Skin epidermis (tissue), 12 donors: ENCODE measurements at regions not wholly inside any gene's neighbourhood (a gene's known extent, or its start where the extent isn't known, plus 50 kb on each side); places are given as distances from the start of the nearest gene placed in this dataset.

Source experiments
- H3K27ac ChIP-seq, 21 experiments: fragments of 200-600 bp; sonication (generic) in 11 of 21; one replicate each; pipeline ENCODE4 v1.5.0; 2020; ENCODE audit warnings: mild to moderate bottlenecking in 3 of 21, inconsistent platforms in 2 of 21, moderate library complexity in 2 of 21
- H3K4me3 ChIP-seq, 7 experiments: fragments of 200-600 bp; sonication (generic) in 2 of 7; one replicate each; pipeline ENCODE4 v1.5.0; 2020; ENCODE audit warnings: inconsistent platforms in 2 of 7, mild to moderate bottlenecking in 2 of 7, moderate library complexity in 1 of 7

DNA sequence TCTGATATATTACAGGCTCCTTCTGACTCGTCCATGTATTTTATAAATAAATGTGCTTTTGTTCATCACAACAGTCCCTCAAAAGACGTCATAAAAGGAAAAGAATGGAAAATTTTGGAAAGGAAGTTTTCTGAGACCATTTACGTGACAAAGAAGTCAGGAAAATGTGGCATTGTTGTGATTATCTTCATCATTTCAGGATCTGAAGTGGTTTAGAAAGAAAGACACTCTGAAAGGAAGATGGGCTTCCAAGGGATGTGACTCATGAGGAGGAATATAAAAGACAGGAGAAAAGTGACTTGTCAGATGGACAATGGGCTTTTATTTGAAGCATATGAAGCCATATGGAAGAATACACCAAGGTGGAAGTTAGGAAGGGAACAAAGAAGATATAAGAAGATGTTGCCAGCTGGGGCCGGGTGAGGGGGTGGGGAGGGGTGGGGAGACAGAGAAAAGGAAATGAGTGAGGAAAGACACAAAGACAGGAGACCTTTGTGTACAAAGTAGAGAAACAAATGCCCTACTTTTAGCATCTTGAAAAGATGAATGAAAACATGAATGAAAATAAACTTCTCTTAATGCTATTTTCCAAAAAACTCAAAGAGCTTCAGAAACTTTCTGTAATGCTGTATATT lies 190.3 kb upstream of the PREP start:
- peak overlapping the region in 15 of 21 experiments; percentile 8 to 80 (median 39) for H3K27ac ChIP-seq
- no peak overlapping the region for H3K4me3 ChIP-seq

DNA sequence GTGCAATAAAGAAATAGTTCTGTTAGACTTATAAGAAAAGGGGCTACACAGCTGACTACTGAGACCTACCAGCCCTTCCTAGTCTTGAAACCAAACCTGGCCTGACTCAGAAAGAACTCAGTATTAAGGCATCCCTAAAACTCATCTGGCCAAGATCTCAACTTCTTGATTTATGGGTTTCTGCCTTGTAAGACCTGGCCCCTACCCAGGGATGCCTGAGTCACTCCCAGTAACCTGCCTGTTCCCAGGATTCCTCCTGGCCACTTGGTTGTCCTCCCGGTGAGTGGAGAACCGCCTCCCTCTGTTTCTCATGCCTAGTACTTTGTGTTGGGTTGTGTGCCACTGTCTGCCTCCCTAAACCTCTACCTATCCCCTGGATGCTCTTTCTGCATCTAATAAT lies 189.4 kb upstream of the PREP start:
- Histone ChIP-seq H3K27ac (peak overlapping the region in 11 of 21 experiments; percentile 22 to 80 (median 46)), H3K4me3 (no peak overlapping the region)

DNA sequence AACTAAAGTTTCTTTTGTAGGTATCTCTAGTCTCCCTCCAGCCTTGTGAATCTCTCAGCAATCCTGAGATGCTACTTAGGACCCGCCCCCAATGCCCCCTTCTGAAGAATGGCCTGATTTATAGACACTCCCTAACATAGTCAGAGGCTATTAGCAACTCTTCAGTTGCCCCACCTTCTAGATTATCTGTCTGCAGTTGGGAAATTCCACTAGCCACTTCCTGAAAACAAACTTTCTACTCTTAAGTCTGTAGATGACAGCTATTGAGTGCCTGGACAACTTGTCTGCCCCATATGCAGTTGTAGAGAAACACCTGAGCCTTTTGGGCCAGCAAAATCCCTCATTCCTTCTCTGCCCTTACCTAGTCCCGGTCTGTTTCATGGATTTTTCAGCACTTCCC lies 188.2 kb upstream of the PREP start:
- no peak overlapping the region for H3K4me3 ChIP-seq
- H3K27ac ChIP-seq, result peak overlapping the region in 8 of 21 experiments; percentile 14 to 72 (median 30)

DNA sequence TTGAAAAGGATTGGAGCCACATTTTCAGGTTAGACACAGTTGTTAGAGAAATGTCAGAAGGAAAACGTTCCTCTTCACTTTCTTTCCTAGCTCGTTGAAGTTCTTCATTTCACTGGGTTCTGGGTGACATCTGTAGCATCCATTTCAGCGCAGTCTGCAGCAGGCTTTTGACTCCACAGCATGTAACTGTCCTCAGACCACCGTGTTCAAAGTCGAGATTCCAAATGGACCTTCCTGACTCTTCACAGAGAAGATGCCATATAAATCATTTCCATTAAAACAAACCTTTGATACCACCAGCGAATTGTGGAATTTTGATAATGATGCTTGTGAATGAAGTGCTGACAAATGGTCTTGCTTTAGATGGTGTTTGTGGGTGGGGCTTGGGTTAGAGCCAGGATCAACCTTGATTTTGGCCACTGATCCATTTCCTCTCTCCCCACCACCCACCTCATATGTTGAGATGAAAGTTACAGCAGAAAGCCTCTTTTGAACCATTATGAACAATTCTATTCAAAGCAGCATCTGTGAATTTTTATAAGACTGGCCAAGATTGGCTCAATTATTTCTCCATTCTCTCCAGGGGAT lies 185.3 kb upstream of the PREP start:
- H3K4me3 ChIP-seq, result no peak overlapping the region

DNA sequence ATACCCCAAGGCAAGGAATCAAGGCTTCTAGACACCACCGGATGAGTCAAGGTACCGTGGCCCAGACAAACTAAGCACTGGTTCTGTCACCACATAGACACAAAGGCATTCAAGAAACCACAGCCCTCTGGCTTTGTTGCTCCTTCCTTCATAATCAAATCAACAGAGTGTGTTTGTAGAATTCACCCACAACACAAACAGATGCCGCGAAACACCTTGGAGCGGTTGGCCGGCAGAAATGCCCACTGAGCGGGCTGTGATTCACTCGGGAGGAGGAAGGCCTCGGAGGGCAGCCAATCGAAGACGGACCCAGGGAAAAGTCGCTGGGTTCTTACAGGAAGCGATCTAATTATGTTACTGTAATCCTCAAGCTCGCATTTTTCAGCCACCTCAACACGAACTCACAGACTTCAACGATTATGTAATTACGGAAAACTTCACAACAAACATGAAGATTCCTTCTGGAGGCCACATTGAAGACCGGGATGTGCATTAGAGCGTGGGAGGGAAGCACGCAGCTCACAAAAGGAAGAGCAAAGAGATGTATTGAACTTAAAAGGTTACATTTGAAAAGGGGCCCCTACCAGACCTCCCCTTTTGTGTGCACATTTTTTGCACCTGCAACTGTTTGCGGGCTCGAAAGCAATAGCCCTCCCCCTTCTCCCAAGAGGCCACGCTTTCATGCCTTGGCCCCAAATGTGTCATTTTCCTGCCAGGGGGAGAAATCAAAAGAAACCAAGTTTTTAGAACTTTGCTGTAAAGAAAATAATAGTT lies 184.7 kb upstream of the PREP start:
- H3K27ac ChIP-seq, result peak overlapping the region in 10 of 21 experiments; percentile 5 to 72 (median 64)

More for the DNA sequence above, 185.3 kb upstream of the PREP start:
- H3K27ac ChIP-seq, result peak overlapping the region in 9 of 21 experiments; percentile 37 to 72 (median 68)

DNA sequence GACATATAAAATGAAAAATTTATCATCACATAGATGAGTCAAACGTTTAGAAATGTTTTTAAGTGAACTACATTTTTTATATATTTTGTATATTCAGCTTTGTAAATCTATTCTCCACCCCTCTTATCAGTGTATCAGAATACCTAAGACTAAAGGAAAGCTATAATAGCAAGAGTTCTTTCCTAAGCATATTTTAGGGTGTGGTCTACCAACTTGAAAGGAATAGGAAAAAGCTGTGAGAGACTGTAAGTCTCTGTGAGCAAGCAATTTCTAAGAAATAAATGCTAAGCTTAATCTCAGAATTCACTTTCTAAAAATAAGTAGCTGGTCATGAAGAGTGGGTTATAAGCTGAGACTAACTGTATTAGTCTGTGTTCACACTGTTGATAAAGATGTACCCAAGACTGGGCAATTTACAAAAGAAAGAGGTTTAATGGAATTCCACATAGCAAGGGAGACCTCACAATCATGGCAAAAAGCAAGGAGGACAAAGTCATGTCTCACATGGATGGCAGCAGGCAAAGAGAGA lies 175.4 kb upstream of the PREP start:
- no peak overlapping the region for H3K27ac ChIP-seq
- no peak overlapping the region for H3K4me3 ChIP-seq

More for the DNA sequence above, 184.7 kb upstream of the PREP start:
- H3K4me3 ChIP-seq, result no peak overlapping the region

DNA sequence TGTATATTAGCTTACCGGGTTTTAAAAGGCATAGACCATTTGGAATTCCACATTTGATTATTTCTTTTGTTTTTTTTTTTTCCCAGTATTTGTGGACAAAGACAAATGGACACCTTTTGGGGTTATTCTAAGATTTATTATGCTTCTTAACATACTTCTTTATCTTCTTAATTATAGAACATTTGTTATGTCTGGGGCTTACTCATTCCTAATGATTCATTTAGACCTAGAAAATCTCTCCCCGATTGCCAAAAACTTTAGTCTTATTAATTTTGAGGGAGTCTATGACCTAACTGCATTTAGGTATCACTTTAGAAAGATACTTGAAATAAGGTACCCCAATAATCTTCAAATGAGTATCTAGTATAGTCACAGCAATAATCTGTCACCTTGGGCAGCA lies 170.7 kb upstream of the PREP start:
- no peak overlapping the region for H3K4me3 ChIP-seq
- H3K27ac ChIP-seq, result no peak overlapping the region

DNA sequence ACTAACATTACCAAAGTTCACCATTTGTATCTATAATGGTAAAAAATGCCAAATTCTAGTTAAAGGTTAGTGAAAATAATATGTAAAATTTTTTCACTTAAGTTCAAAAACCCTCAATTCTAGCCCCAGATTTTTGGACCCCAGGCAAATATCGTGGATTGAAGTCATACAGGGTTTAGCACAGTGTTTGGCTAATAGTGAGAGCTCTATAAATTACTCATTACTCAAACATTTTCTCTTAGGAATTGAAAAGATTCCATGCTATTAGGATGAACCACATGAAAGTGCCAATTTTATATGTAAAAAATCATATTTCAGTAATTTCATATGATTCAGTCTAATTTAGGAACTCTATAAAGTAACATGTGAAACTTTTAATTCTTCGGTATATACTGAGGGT lies 170.3 kb upstream of the PREP start:
- Histone ChIP-seq H3K4me3 (no peak overlapping the region), H3K27ac (no peak overlapping the region)

DNA sequence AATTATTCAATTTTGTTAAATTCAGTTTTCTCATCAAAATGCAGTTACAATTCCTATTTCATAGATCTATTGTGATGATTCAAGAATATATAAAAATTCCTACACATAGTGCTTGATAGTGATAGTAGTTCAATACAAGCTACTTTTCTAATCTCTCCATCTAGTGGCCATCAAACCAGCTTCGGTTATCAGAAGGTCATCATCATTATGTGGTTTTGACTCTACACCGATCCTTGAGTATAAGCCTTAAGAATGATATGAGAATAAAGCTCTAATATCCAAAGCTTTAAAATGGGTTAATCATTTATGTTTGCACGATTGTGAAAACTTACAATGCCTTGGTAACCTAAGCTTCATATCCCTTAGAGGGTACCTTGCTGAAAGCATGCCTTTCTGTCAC lies 167.5 kb upstream of the PREP start:
- H3K27ac ChIP-seq, result no peak overlapping the region
- H3K4me3 ChIP-seq, result no peak overlapping the region

DNA sequence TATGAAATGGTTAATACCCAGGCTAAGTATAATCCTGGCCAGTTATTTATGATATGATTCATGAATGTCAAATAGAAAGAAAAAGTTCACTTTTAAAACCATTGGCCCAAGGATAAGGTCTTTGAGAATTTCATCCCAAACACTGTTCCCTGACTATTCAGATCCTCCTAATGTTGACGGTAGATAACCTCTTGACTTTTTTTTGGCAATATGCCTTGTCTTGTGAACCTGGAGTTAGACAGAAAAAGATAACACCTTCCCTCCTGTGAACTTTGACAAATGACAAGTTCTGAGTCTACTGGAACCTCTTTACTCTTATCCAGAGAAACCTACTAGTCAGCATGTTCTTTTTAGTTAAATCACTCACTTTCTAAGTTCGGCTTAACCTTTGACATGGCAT lies 166.8 kb upstream of the PREP start:
- no peak overlapping the region for H3K27ac ChIP-seq
- H3K4me3 ChIP-seq, result no peak overlapping the region

DNA sequence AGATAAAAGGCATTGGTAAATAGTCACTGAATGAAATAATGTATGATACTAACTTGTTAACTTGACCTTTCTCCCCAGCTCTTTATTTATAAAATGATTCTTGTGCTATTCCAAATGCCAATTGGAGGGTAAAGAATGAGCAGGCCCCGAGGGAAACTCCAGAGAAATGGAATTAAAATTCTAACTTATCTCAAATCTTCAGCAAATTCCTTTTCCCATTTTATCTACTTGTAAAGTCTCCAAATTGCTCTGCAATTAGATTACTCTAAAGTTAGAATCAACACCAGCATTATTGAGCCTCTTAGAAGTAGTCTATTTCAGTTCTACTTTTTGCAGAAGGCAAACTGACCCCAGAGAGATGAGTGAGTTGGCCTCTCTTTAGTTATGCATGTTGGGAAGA lies 165.9 kb upstream of the PREP start:
- no peak overlapping the region for H3K4me3 ChIP-seq
- no peak overlapping the region for H3K27ac ChIP-seq

DNA sequence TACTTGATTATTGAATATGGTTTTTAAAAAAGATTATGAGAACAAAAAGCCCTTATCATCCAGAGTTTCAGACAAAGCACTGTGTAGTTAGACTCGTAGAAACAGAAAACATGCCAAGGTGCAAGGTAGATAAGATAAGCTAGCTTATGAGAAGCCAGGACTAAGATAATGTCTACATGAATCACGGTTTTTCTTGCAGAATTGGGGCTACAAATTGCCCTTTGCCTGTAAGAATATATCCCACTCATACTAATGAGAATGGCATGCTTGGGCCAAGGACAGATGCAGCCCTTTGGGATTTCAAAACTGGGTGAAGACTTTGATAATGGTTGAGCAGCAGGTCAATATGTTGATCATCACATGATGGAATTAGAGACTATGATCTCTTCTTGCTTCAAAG lies 165.3 kb upstream of the PREP start:
- Histone ChIP-seq H3K27ac (no peak overlapping the region), H3K4me3 (no peak overlapping the region)

DNA sequence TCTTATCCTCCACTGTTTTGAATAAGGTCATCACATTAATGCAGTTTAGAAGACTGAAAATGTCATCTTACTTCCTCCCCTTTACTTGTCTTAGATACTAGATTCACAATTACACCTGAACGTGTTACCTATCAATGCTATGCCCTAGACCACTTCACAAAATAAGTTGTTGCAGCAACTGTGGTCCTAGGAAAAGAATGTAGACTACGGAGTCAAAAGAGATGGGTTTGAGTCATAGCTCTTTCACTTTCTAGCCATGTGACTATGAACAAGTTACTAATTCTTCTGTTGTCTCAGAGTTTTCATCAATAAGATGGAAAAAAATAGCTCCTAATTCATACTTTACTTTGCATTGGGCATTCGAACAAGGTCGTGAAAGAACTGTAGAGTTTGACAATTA lies 164.3 kb upstream of the PREP start:
- Histone ChIP-seq H3K27ac (no peak overlapping the region), H3K4me3 (no peak overlapping the region)

DNA sequence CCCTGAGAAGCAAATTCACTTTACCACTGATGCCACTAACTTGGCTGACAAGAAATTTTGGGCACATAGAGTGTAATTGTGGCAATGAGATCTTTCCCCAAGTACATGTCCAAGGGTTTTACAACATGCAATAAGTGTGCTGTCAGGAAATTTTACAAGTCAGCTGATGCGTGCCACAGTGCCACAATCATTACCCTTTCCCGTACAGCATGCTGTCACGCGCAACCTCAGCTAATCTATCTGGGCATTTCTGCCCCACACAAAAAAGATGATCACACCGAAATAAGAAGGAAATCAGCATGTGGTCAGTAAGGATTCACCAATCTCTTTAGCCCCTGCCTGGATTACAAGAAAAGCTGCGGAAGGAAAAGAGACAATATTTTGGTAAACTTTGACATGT lies 163.6 kb upstream of the PREP start:
- Histone ChIP-seq H3K27ac (no peak overlapping the region), H3K4me3 (no peak overlapping the region)

DNA sequence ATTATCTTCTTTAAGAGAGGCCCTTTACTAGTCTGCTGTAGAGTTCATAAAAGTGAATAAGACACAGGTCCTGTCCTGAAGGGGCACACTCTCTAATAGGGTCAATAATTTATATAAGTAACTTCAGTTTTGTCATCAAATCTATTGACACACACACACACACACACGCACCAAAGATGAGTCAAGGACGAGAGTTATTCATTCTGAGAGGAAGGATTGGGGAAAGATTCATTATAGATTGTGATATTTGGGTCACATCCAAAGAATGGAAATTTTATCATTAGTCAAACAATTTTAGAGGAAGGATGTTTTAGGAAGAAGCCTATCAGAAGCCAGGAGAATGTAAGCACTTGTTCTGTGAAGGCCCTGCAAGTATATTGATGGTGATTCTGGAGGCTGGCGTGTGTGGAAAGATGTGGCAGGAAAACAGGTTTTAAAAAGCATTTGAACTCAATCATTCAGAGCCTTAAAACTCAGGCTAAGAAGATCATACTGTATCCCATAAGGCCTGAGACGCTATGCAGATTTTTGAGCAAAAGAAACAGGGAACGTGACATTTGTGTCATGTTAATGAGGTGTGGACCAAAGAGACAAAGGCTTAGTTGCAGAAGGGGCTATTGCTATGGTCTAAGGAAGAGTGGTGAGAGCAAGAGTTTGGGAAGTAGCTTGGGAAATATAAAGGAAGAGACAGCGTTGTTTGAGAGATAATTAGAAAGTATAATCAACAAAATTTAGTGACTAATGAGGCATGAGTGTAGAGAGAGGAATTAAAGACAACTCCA lies 161.4 kb upstream of the PREP start:
- Histone ChIP-seq H3K27ac (no peak overlapping the region), H3K4me3 (no peak overlapping the region)

DNA sequence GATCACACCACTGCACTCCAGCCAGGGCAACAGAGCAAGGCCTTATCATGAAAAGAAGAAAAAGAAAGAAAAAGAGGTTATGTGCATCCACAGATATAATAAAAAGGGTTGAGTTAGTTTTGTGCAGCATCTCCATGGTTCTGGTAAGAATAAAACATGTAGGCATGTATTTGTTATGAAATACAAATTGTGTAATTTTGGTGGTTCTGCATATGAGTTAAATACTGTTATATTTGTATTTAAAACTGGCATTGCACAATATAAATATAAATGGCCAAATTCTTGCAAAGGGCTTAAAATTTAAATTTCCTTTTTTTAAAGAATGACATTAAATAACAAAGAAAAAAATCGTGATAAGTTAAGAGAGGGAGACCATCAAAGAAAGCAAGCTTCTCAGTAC lies 159.1 kb upstream of the PREP start:
- no peak overlapping the region for H3K4me3 ChIP-seq
- H3K27ac ChIP-seq, result no peak overlapping the region

DNA sequence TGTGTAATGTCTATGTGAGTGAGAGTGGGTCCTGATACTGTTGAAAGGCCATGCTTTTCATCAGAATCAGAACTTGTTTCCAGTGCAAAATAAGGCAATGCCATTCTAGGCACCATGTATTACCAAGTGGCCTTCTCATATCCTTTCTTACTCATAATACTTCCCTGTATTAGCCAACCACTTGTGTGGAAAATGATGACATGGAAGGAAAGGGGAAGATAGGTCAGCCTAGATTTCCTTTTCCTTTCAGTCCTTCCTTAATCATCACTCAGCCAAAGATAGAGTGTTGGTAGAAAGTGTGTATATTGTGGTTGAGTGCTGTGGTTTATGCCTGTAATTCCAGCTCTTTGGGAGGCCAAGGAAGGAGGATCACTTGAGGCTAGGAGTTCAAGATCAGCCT lies 158.6 kb upstream of the PREP start:
- H3K4me3 ChIP-seq, result no peak overlapping the region
- peak overlapping the region in 1 of 21 experiments; percentile 21 for H3K27ac ChIP-seq

DNA sequence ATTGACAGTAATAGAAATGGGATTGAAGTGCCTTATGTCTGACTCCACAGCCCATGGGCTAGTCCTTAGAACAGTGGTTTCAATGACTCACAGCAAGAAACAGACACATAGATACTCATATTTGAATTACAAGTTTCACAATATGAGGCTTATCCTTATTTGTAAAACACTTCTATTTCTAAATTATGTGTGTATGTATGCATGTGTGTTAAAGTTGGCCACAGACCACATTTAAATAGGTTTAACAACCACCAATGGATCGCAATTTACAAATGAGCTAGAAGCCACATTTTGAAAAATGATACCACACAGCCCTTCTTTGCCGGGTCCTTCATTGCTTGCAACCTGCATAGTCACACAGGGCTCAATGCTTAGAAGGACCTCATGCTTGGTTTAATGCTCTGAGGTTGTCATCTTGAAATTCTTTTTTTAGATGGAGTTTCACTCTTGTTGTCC lies 157.8 kb upstream of the PREP start:
- Histone ChIP-seq H3K27ac (no peak overlapping the region), H3K4me3 (no peak overlapping the region)

DNA sequence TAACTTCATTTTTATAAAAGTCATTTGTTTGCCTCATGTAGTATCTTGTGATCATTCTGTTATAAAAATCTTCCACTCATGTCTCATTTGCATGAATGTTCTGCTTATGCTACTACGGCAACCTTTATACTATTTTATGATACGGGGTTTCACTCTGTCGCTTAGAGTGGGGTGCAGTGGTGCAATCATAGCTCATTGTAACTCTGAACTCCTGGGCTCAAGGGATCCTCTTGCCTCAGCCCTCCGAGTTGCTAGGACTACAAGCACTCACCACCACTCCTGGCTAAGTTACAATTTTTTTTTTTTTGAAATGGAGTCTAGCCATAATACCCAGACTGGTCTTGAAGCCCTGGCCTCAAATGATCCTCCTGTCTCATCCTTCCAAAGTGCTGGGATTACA lies 154.4 kb upstream of the PREP start:
- no peak overlapping the region for H3K27ac ChIP-seq

DNA sequence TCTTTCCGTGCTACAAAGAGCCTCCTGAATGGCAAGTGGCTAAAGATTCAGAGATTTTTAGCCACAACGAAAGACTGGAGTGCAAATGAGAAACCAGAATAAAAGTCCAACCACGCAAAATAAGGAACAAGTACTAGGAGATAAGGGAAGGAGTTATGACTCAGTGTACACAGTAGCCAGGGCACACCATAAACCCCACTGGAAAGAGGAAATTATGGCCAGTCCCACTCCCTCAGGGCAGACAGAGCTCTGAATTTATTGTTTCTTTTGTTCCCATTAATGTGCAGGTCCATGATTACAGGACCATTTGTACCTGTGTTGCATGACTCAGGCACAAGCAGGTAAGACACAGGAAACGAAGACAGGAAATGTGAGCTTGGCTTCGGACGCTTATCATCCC lies 150.3 kb upstream of the PREP start:
- peak overlapping the region in 5 of 21 experiments; percentile 9 to 64 (median 30) for H3K27ac ChIP-seq
- H3K4me3 ChIP-seq, result no peak overlapping the region

More for the DNA sequence above, 154.4 kb upstream of the PREP start:
- H3K4me3 ChIP-seq, result no peak overlapping the region
